ENCODE measurements at regions not wholly inside any gene's neighbourhood (a gene's known extent, or its start where the extent isn't known, plus 50 kb on each side); places are given as distances from the start of the nearest gene placed in this dataset.

DNA sequence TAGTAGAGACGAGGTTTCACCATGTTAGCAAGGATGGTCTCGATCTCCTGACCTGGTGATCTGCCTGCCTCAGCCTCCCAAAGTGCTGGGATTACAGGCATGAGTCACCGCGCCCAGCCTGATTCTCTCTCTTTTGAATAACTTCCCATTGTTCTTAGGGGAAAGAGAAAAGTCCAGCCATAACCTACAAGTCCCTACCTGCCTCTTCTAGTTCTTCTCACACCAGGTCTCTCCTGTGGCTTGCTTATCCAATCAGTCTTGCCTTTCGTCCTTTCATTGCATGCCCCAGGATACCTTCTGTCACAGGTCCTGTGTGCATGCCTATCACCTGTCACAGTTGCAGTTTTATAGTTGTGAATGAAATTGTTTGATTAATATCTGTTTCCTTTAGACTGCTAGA is 148.1 kb downstream of the SLC4A3 start:
- no peaks in the 10 kb centered on the region for H3K4me1 Mint-ChIP-seq (ENCODE audit: low read depth, unreplicated experiment)
- no peak for DNase-seq
- no peaks in the 10 kb centered on the region for H3K9me3 Mint-ChIP-seq (ENCODE audit: unreplicated experiment)
- H3K27me3 Mint-ChIP-seq (ENCODE audit: unreplicated experiment) = no peaks in the 10 kb centered on the region
- no peak overlapping the region for H3K4me3 Mint-ChIP-seq (ENCODE audit: unreplicated experiment)
- no peaks in the 10 kb centered on the region for H3K36me3 Mint-ChIP-seq (ENCODE audit: unreplicated experiment)
- TF ChIP-seq, protein P1, sequence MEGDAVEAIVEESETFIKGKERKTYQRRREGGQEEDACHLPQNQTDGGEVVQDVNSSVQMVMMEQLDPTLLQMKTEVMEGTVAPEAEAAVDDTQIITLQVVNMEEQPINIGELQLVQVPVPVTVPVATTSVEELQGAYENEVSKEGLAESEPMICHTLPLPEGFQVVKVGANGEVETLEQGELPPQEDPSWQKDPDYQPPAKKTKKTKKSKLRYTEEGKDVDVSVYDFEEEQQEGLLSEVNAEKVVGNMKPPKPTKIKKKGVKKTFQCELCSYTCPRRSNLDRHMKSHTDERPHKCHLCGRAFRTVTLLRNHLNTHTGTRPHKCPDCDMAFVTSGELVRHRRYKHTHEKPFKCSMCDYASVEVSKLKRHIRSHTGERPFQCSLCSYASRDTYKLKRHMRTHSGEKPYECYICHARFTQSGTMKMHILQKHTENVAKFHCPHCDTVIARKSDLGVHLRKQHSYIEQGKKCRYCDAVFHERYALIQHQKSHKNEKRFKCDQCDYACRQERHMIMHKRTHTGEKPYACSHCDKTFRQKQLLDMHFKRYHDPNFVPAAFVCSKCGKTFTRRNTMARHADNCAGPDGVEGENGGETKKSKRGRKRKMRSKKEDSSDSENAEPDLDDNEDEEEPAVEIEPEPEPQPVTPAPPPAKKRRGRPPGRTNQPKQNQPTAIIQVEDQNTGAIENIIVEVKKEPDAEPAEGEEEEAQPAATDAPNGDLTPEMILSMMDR (IDR thresholded peaks at IDR 0.05; ENCODE audit: partially characterized antibody, unreplicated experiment) = no peak
- H3K27ac Mint-ChIP-seq (ENCODE audit: unreplicated experiment) = no peak overlapping the region

DNA sequence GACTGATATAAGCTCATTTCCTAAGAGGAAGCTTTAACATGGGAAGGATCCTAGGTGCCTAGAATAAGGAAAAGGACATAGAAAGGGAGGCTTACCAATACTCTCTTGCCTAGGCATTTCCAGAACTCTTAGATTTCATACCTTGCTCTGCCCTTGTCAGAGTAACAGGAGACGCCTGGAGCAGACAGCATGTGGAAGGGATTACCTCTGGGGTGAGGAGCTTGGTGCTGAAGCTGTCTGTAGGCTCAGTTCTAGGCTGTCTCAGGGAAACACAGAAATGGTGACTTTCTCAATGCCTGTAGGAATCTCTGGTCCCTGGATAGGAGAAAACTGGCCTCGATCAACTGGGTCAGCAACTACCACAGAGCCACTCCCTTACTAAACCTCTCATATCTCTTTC is 150.0 kb downstream of the SLC4A3 start:
- no peaks in the 10 kb centered on the region for H3K9me3 Mint-ChIP-seq (ENCODE audit: unreplicated experiment)
- no peak overlapping the region for H3K27ac Mint-ChIP-seq (ENCODE audit: unreplicated experiment)
- H3K36me3 Mint-ChIP-seq (ENCODE audit: unreplicated experiment) = no peaks in the 10 kb centered on the region
- no peaks in the 10 kb centered on the region for H3K4me1 Mint-ChIP-seq (ENCODE audit: low read depth, unreplicated experiment)
- H3K27me3 Mint-ChIP-seq (ENCODE audit: unreplicated experiment) = no peaks in the 10 kb centered on the region
- DNase-seq = no peak
- TF ChIP-seq, protein P1 (IDR thresholded peaks at IDR 0.05; ENCODE audit: partially characterized antibody, unreplicated experiment) = no peak
- no peak overlapping the region for H3K4me3 Mint-ChIP-seq (ENCODE audit: unreplicated experiment)

DNA sequence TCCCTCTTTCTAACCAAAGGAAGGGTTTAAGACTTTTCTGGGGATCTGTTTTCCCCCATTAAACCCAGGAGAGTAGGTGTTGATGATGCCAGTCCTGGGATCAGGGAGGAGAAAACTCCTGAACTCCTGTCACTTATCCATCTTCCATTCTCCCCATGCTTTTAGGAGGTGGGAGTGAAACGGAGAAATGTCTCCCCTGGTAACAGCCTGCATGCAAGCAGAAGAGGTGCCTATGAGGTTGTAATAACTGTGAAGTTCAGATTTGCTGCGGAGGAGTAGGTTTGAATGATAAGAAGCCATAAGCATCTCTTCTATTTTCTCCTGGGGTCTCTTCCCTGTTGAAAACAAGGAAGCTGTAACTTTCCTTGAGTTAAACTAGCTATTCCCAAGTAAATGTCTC is 150.8 kb downstream of the SLC4A3 start:
- no peak overlapping the region for H3K27ac Mint-ChIP-seq (ENCODE audit: unreplicated experiment)
- H3K27me3 Mint-ChIP-seq (ENCODE audit: unreplicated experiment) = no peaks in the 10 kb centered on the region
- DNase-seq = no peak
- H3K4me3 Mint-ChIP-seq (ENCODE audit: unreplicated experiment) = no peak overlapping the region
- TF ChIP-seq, protein P1 (IDR thresholded peaks at IDR 0.05; ENCODE audit: partially characterized antibody, unreplicated experiment) = no peak
- no peaks in the 10 kb centered on the region for H3K9me3 Mint-ChIP-seq (ENCODE audit: unreplicated experiment)
- H3K4me1 Mint-ChIP-seq (ENCODE audit: low read depth, unreplicated experiment) = peaks cover 6% of the 10 kb centered on the region
- no peaks in the 10 kb centered on the region for H3K36me3 Mint-ChIP-seq (ENCODE audit: unreplicated experiment)

DNA sequence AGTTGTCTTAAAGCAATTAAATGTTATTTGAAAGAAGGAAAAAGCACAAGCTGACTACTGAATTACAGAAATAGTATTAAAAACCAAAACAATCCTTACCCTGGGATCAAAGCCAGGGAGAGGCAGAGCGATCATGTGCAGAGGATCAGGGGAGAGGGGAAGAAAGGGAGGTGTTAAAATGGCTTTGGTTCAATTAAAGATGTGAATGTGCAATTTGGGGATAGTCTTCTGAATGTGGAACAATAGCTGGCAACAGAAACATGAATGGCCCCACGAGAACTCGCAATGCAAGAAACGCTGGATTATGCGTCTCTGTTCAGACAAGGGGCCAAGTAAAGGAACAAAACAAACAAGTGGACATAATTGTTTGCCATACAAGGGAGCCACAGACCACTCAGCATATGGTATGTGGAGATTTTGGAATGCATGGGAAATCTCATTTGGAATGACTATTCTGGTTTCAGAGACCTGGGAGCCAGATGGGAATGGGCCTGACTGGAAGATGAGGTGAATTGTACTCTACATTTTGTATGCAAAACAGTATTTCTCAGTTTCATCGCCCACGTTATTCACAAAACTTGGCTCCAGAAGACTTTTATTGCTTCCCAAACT is 155.4 kb downstream of the SLC4A3 start:
- H3K36me3 Mint-ChIP-seq (ENCODE audit: unreplicated experiment) = peaks cover 5% of the 10 kb centered on the region
- H3K4me3 Mint-ChIP-seq (ENCODE audit: unreplicated experiment) = no peak overlapping the region
- H3K9me3 Mint-ChIP-seq (ENCODE audit: unreplicated experiment) = peaks cover 2% of the 10 kb centered on the region
- peaks cover 16% of the 10 kb centered on the region for H3K4me1 Mint-ChIP-seq (ENCODE audit: low read depth, unreplicated experiment)
- no peak overlapping the region for H3K27ac Mint-ChIP-seq (ENCODE audit: unreplicated experiment)
- peaks cover 2% of the 10 kb centered on the region for H3K27me3 Mint-ChIP-seq (ENCODE audit: unreplicated experiment)
- TF ChIP-seq, protein P1 (IDR thresholded peaks at IDR 0.05; ENCODE audit: partially characterized antibody, unreplicated experiment) = no peak
- no peak for DNase-seq

DNA sequence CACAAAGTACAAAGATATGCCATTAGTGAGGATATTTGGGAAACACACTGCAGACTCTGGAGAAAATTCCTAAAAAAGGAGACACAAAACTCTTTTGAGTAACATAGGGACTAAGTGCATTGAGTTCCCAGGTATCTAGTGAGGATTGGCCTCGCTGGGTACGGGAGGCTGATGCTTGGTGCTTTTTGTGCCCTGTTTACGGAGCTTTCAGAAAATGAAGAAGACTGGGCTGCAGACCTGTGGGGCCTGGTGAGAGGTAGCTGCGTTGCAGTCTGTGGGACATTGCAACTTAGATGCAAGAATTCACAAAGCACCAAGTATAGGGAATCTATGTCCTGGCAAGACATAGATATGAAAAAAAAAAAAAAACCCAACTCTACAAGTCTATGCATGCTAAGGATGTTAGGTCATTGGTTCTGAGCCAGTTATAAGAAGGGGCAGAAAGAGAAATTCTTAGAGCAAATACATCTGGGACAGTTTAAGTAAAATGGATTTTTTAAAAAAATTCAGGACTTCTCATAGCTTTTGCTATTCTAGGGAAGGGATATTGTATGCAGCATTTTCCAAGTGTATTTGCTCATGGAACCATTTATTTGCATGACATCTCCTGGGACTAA is 156.0 kb downstream of the SLC4A3 start:
- Mint-ChIP-seq H3K4me3 (ENCODE audit: unreplicated experiment) (no peak overlapping the region), H3K27ac (ENCODE audit: unreplicated experiment) (no peak overlapping the region), H3K27me3 (ENCODE audit: unreplicated experiment) (peaks cover 2% of the 10 kb centered on the region), H3K4me1 (ENCODE audit: low read depth, unreplicated experiment) (peaks cover 16% of the 10 kb centered on the region), H3K36me3 (ENCODE audit: unreplicated experiment) (peaks cover 5% of the 10 kb centered on the region), H3K9me3 (ENCODE audit: unreplicated experiment) (peaks cover 2% of the 10 kb centered on the region)
- TF ChIP-seq, protein P1 (IDR thresholded peaks at IDR 0.05; ENCODE audit: partially characterized antibody, unreplicated experiment) = no peak
- DNase-seq = no peak
